ENCODE measurements at regions not wholly inside any gene's neighbourhood (a gene's known extent, or its start where the extent isn't known, plus 50 kb on each side); places are given as distances from the start of the nearest gene placed in this dataset.
"Not testable (repeated sequence)": the region's sequence is repeated elsewhere in the genome, so short reads cannot be mapped to it uniquely, and the experiment has no call there.

DNA sequence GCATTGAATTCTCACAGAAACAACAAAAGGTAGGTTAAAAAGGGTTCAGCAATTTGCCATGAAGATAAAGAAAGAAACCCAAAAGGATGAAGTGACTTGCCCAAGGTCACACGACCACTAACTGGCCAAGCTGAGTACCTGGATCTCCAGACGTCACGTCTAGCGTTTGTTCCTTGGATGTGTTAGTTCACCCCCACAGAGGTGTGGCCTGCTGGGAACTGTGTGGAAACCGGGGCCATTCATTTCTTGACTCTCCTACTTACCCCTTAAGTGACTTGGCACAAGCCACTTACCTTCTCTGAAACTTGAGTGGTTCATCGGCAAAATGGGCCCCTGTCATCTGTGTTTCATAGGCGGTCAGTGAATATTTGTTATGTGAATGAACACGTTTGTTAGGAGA, 244.3 kb upstream of the SLCO3A1 start:
- DNase-seq (ENCODE audit: low read depth in 3 of 3, low spot score in 1 of 3), result no peak

DNA sequence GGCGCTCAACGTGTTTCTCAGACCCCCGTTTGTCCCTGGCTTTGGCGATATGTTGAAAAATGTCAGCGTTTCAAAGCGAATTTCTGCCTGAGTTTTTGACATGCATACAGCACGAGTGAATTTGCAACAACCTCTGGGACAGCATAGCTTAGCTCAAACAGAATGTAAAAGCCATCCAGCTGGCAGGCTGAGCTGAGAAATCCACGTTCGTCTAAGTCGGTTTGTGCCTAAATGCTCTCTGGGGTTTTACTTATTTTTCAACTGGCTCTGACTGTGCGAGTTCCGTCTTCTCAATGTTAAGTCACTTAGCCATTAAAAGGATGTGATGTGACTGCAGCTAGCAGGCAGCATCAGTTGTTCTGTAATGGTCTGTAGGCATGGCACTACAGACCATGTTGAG, 243.5 kb upstream of the SLCO3A1 start:
- no peak for DNase-seq (ENCODE audit: low read depth in 3 of 3, low spot score in 1 of 3)

GRCh38 chr15:91611561-91612323, 241.8 kb upstream of the SLCO3A1 start:
- no peak for DNase-seq (ENCODE audit: low read depth in 3 of 3, low spot score in 1 of 3)

DNA sequence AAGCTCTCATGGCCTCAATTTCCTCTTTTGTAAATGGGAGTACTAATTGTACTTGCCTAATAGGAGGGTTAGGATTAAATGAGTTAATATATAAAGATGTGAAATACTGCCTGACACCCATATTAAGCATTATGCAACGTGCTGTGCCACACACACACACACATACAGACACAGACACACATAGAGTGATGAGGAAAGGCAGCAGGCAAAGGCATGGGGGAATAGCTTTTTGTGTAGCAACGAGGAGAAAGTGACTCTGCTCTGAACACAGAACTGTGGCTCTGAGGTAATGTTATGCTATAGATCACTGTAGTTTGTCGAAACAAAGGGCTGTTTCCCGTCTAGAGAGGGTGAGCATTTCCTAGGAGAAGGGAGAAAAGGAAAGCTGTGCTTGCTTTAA, 233.3 kb upstream of the SLCO3A1 start:
- no peak for DNase-seq (ENCODE audit: low read depth in 3 of 3, low spot score in 1 of 3)

DNA sequence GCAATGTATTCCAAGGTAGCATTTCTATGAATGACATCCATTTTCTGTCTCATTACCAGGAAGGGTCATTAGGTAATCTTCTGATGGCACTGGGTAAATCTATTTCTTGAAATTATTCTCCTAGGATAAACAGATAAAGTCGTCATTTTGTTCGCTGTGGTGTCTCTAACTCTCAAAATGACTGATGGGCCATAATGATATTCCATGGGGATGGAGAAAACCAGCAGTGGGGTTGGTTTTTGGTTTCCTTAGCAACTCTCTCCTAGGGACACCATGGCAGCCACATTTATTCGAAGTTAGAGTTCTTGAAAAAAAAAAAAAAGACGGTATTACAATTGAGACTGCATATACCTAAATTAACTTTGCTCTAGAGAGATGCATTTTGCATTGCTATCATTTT, 231.3 kb upstream of the SLCO3A1 start:
- no peak for DNase-seq (ENCODE audit: low read depth in 3 of 3, low spot score in 1 of 3)

DNA sequence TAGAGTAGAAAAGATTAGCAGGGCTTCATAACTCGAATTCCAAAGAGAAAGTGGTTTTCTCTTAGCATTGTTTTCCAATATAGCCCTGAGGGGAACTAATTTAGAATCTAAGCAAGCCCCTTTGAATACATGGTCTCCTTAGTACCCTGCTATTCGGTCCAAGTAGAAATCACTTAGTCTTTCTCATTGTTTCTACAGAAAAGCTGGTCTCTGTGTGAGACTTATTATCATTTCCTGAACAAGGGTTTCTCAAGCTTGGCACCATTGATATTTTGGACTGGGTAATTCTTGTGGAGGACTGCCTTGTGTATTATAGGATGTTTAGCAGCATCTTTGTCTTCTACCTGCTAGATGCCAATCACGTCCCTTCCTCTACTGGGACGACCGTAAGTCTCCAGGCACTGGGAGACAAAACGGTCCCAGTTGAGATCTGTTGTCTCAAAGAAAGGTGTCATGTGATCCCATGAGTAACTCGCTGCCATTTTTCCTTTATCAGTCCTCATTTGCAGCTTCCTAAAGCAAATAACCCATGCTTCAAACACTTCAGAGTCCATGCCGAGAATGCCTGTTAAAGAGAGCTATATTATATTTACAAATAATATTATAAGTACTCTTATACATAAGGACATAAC, 230.7 kb upstream of the SLCO3A1 start:
- no peak for DNase-seq (ENCODE audit: low read depth in 3 of 3, low spot score in 1 of 3)

DNA sequence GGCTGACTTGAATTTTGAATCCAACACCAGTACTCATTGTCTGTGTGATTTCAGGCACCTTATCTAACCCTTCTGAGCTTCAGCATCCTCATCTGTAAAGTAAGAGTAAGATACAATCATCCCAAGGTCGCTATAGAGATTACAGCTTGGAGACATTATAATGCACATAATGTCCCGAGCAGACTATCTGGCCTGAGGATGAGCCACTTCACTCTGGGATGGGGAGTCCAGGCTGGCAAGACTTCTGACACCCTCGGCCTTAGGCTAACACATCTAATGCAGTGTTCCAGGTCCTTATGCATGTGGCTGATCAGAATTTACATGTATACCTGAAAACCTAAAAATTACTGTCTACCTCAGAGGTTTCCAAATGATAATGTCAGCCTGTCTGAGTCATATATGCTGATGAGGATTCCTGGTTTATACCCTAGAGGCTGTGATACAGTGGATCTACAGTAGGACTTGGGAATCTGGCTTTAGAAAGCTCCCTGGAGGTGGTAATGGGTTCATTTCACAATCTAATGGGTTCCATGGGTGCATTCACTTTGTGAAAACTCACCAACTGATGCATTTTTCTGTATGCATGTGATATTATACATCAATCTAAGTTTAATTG, 229.0 kb upstream of the SLCO3A1 start:
- DNase-seq (ENCODE audit: low read depth in 3 of 3, low spot score in 1 of 3), result no peak

DNA sequence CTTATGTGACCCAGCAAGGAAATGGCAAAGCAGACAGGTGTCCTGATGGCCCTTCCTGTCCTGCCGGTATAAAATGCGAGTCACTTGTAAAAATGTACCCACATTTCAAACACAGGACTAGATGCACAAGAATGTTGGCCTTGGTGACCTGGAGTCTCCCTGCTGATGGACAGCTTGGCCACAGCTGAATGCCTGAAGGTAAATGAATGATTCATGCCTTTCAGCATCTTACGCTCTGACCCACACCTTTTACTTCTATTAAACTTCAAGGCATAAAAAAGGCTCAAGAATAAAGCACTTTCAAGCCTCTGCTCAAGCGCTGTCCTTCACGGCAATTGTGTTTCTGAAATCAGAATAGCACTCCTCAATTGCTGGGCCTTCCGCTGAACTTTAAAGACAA, 228.0 kb upstream of the SLCO3A1 start:
- no peak for DNase-seq (ENCODE audit: low read depth in 3 of 3, low spot score in 1 of 3)

GRCh38 chr15:91627473-91628278, 225.8 kb upstream of the SLCO3A1 start:
- no peak for DNase-seq (ENCODE audit: low read depth in 3 of 3, low spot score in 1 of 3)

- no peak for DNase-seq (ENCODE audit: low read depth in 3 of 3, low spot score in 1 of 3)
Observed at GRCh38 chr15:91630090-91630489, 223.4 kb upstream of the SLCO3A1 start.

- DNase-seq (ENCODE audit: low read depth in 3 of 3, low spot score in 1 of 3), result no peak
Observed at GRCh38 chr15:91632176-91632575, 221.3 kb upstream of the SLCO3A1 start.

- no peak for DNase-seq (ENCODE audit: low read depth in 3 of 3, low spot score in 1 of 3)
Observed at GRCh38 chr15:91632981-91633380, 220.5 kb upstream of the SLCO3A1 start.

DNA sequence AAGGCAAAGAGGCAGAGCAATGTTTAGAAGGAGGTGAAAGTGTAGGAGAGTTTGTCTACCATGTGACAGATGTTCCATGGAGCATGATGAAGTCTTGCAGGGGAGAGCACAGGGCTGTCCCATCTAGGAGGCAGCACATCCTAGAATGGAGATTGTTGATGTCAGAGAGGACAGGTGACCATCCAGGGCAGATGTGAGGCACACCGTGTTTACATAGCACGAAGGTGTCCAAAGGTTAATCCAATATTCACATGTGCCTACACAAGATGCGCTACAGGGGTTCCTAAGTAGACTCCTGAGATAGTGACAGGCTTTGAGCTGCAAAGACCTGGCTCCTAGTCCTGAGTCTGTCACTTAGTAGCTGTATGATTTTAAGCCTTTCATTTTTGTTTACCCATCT, 219.3 kb upstream of the SLCO3A1 start:
- no peak for DNase-seq (ENCODE audit: low read depth in 3 of 3, low spot score in 1 of 3)

GRCh38 chr15:91635080-91635479, 218.4 kb upstream of the SLCO3A1 start:
- no peak for DNase-seq (ENCODE audit: low read depth in 3 of 3, low spot score in 1 of 3)

DNA sequence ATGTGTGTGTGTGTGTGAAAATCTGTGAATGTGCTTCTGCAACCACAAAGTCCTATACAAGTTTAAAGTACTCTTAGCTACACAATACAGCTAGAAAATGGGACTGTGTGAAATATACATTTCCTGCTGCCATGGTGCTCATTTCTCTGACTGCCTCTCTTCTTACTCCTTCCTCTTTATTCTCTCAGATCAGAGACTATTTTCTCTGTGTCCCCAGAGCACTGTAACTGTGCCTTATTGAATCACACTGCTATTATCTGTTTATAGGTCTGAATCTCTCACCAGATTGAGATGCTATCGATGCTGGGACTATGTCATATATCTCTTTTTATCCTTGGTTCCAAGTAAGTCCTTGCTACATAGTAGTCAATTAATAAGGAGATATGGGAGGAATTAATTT, 217.9 kb upstream of the SLCO3A1 start:
- DNase-seq (ENCODE audit: low read depth in 3 of 3, low spot score in 1 of 3), result no peak

- no peak for DNase-seq (ENCODE audit: low read depth in 3 of 3, low spot score in 1 of 3)
Observed at GRCh38 chr15:91649016-91649415, 204.5 kb upstream of the SLCO3A1 start.

DNA sequence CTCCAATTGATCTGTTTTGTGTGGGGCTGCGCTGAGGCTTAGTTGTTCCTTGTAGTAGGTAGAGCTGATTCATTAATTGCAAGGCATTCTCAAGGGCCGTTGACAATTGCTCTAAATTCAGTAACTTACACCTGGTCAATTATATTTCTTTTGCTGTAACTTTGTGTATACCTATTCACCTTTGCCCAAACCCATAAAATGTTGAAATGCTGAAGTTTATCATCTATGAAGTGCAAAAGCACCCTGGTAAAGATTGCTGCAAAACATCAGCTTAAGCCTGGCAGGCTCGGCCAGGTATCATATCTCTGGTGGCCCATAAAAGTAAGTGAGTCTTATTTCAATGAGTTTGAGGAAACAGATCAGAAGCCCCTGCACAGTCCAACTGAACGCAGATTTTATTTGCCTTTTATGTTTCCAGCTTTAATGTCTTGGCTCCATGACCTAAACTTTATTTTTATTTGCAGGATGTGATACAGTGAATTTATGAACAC, 203.6 kb upstream of the SLCO3A1 start:
- DNase-seq (ENCODE audit: low read depth in 3 of 3, low spot score in 1 of 3), result no peak

DNA sequence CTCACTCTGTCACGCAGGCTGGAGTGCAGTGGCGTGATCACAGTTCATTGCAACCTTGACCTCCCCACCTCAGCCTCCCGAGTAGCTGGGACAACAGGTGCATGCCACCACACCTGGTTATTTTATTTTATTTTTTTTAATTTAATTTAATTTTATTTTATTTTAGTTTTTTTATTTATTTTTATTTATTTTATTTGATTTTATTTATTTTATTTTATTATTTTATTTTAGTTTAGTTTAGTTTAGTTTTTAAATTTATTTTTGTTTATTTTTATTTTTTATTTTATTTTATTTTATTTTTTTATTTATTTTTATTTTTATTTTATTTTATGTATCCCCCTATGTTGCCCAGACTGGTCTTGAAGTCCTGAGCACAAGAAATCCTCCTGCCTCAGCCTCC, 202.3 kb upstream of the SLCO3A1 start:
- no peak for DNase-seq (ENCODE audit: low read depth in 3 of 3, low spot score in 1 of 3)

DNA sequence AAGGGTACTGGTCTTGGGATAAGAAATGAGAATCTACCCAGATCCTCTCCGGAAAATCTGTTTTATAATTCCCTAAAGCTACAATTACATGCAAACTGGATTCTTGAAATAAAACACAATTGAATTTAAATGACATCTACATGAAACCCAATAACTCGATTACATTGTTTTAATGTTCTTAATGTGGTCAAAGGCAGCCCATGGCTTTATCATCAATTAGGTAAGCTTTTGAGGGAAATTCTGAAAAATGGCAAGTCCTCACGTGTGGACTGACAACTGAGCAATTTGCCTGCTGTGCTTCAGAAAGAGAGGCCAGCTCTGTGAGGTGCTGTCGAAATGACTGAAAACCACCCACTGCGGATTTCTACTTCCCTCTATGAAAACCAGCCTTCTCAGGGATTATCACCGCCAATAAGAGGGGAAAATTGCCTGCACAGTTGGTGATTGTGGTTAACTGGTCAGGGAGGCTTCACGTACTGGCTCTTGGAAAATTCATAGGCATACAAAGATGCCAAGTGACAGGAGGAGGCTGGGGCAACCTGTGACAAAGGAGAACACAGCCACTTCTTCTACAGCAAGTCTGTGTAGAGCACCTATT, 200.8 kb upstream of the SLCO3A1 start:
- no peak for DNase-seq (ENCODE audit: low read depth in 3 of 3, low spot score in 1 of 3)

DNA sequence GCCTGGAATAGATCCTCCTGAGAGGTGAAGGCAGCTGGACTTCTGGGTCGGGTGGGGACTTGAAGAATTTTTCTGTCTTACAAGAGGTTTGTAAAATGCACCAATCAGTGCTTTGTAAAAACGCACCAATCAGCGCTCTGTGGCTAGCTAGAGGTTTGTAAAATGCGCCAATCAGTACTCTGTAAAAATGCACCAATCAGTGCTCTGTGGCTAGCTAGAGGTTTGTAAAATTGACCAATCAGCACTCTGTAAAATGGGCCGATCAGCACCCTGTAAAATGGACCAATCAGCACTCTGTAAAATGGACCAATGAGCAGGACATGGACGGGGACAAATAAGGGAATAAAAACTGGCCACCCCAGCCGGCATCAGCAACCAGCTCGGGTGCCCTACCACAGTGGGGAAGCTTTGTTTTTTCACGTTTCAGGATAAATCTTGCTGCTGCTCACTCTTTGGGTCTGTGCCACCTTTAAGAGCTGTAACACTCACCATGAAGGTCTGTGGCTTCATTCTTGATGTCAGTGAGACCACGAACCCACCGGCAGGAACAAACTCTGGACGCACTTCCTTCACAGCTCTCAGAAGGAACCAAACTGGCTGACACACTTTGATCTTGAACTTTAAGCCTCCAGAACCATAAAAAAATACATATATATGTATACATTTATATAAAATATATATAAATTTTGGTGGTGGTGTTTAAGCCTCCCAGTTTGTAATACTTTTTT, 197.8 kb upstream of the SLCO3A1 start:
- not testable (repeated sequence) for DNase-seq (ENCODE audit: low read depth in 3 of 3, low spot score in 1 of 3)

Data from stimulated activated CD4-positive, alpha-beta T cell treated with anti-CD3 and anti-CD28 coated beads, TNF-alpha, amount 100 ng/mL, for 1 hour (primary cell).